NB4 (cell line): ENCODE measurements at regions not wholly inside any gene's neighbourhood (a gene's known extent, or its start where the extent isn't known, plus 50 kb on each side); places are given as distances from the start of the nearest gene placed in this dataset.

Experiments used
- CTCF ChIP-seq: IDR thresholded peaks from one replicate; pipeline ENCODE4 v1.5.1; 2012; ENCODE audit warnings: low read depth, low read length
- MAX ChIP-seq: IDR thresholded peaks from 2 replicates; pipeline ENCODE4 v1.6.1; 2011; ENCODE audit warnings: low read depth, low read length
- POLR2A ChIP-seq: IDR thresholded peaks from 2 replicates; pipeline ENCODE4 v1.6.1; 2011; ENCODE audit warnings: mild to moderate bottlenecking; ENCODE audit not compliant: insufficient read length; ENCODE audit errors: extremely low read depth

GRCh38 chr1:112779665-112780526 is 64.8 kb upstream of the PPM1J start:
- TF ChIP-seq POLR2A: no peak
- no peak for TF ChIP-seq CTCF
- TF ChIP-seq MAX: no peak
